HEK293 (cell line): ENCODE measurements at regions not wholly inside any gene's neighbourhood (a gene's known extent, or its start where the extent isn't known, plus 50 kb on each side); places are given as distances from the start of the nearest gene placed in this dataset.

Experiments
- CTCF ChIA-PET: fragments of 350-600 bp; formaldehyde crosslinking; extraction: SDS; loops from one replicate; lab custom pipeline; 2021; ENCODE audit warnings: antibody characterized with exemption; lab: Yijun Ruan, JAX
- POLR2A ChIA-PET: fragments of 300-600 bp; formaldehyde crosslinking; extraction: SDS; loops from one replicate; lab custom pipeline; 2020; ENCODE audit warnings: antibody characterized with exemption, inconsistent platforms; lab: Yijun Ruan, JAX
- H3K27ac ChIP-seq: fragments of 200-500 bp; sonication (Bioruptor generic); 2 replicates; pipeline ENCODE4 v1.5.1; 2014; ENCODE audit warnings: low read depth, low read length, control low read depth, inconsistent platforms; ENCODE audit errors: extremely low read depth
- H3K36me3 ChIP-seq, 2 experiments: fragments of 200-500 bp in 1 of 2; sonication (Bioruptor generic) in 1 of 2; 1 replicate in 1 of 2; 2 replicates in 1 of 2; pipeline ENCODE4 v1.5.1; 2014 to 2017; ENCODE audit warnings: inconsistent platforms in 2 of 2, low read length in 2 of 2; ENCODE audit not compliant: control insufficient read depth in 2 of 2, insufficient read depth in 1 of 2
- H3K4me1 ChIP-seq: fragments of 200-500 bp; sonication (Bioruptor generic); 2 replicates; pipeline ENCODE4 v1.5.1; 2014; ENCODE audit warnings: mild to moderate bottlenecking, low read length, inconsistent platforms; ENCODE audit not compliant: control insufficient read depth, insufficient read depth
- H3K4me3 ChIP-seq: 2 replicates; pipeline ENCODE4 v1.5.1; 2011; ENCODE audit warnings: low read depth, mild to moderate bottlenecking, control low read depth, low read length, moderate library complexity
- H3K9me3 ChIP-seq: fragments of 200-500 bp; sonication (Bioruptor generic); 2 replicates; pipeline ENCODE4 v1.5.1; 2014; ENCODE audit warnings: low read depth, low read length, inconsistent platforms; ENCODE audit not compliant: control insufficient read depth, insufficient read depth
- EGR2 ChIP-seq: fragments of 450-650 bp; formaldehyde crosslinking; IDR thresholded peaks from 2 replicates; pipeline ENCODE4 v1.5.1; 2016; ENCODE audit warnings: low read depth, missing biosample characterization, missing genetic modification characterization
- GFI1B ChIP-seq: fragments of 450-650 bp; formaldehyde crosslinking; IDR thresholded peaks from 2 replicates; pipeline ENCODE4 v1.5.1; 2016; ENCODE audit warnings: missing biosample characterization, missing genetic modification characterization
- IKZF3 ChIP-seq: fragments of 450-650 bp; IDR thresholded peaks from 2 replicates; pipeline ENCODE4 v1.5.0; 2018; ENCODE audit warnings: missing biosample characterization, mild to moderate bottlenecking, missing genetic modification characterization, moderate library complexity
- MZF1 ChIP-seq: fragments of 450-650 bp; formaldehyde crosslinking; IDR thresholded peaks from 2 replicates; pipeline ENCODE4 v1.5.1; 2017; ENCODE audit warnings: missing biosample characterization, missing genetic modification characterization, borderline replicate concordance
- OSR2 ChIP-seq: fragments of 450-650 bp; formaldehyde crosslinking; IDR thresholded peaks from 2 replicates; pipeline ENCODE4 v1.5.1; 2016; ENCODE audit warnings: missing biosample characterization, missing genetic modification characterization
- ZBTB21 ChIP-seq: fragments of 450-650 bp; formaldehyde crosslinking; IDR thresholded peaks from 2 replicates; pipeline ENCODE4 v1.5.1; 2017; ENCODE audit warnings: missing biosample characterization, missing genetic modification characterization
- ZFHX2 ChIP-seq: fragments of 450-650 bp; formaldehyde crosslinking; conservative IDR thresholded peaks from 2 replicates; pipeline ENCODE4 v1.5.1; 2016; ENCODE audit warnings: missing biosample characterization, missing genetic modification characterization
- ZFP37 ChIP-seq: fragments of 450-650 bp; formaldehyde crosslinking; IDR thresholded peaks from 2 replicates; pipeline ENCODE4 v1.5.1; 2016; ENCODE audit warnings: missing biosample characterization, missing genetic modification characterization
- ZFP69B ChIP-seq: fragments of 450-650 bp; formaldehyde crosslinking; IDR thresholded peaks from 2 replicates; pipeline ENCODE4 v1.5.1; 2016; ENCODE audit warnings: missing biosample characterization, missing genetic modification characterization
- ZNF169 ChIP-seq: fragments of 450-650 bp; formaldehyde crosslinking; IDR thresholded peaks from 2 replicates; pipeline ENCODE4 v1.5.1; 2016; ENCODE audit warnings: missing biosample characterization, missing genetic modification characterization
- ZNF174 ChIP-seq: fragments of 450-650 bp; formaldehyde crosslinking; IDR thresholded peaks from 2 replicates; pipeline ENCODE4 v1.5.0; 2017; ENCODE audit warnings: missing biosample characterization, mild to moderate bottlenecking, missing genetic modification characterization
- ZNF175 ChIP-seq: fragments of 450-650 bp; formaldehyde crosslinking; IDR thresholded peaks from 2 replicates; pipeline ENCODE4 v1.5.1; 2016; ENCODE audit warnings: missing biosample characterization, missing genetic modification characterization
- ZNF2 ChIP-seq: fragments of 450-650 bp; formaldehyde crosslinking; IDR thresholded peaks from 2 replicates; pipeline ENCODE4 v1.5.1; 2016; ENCODE audit warnings: missing biosample characterization, missing genetic modification characterization
- ZNF843 ChIP-seq: fragments of 450-650 bp; formaldehyde crosslinking; IDR thresholded peaks from 2 replicates; pipeline ENCODE4 v1.5.1; 2016; ENCODE audit warnings: missing biosample characterization, missing genetic modification characterization
- ZSCAN16 ChIP-seq: fragments of 450-650 bp; formaldehyde crosslinking; IDR thresholded peaks from 2 replicates; pipeline ENCODE4 v1.5.1; 2016; ENCODE audit warnings: missing biosample characterization, missing genetic modification characterization
- ZSCAN23 ChIP-seq: fragments of 450-650 bp; formaldehyde crosslinking; IDR thresholded peaks from 2 replicates; pipeline ENCODE4 v1.5.1; 2016; ENCODE audit warnings: missing biosample characterization, missing genetic modification characterization
- TF ChIP-seq, protein P1 (sequence below): fragments of 450-650 bp; formaldehyde crosslinking; IDR thresholded peaks from 2 replicates; pipeline ENCODE4 v1.5.1; 2016; ENCODE audit warnings: missing biosample characterization, missing genetic modification characterization, borderline replicate concordance
- TF ChIP-seq, protein P2 (sequence below): fragments of 450-650 bp; formaldehyde crosslinking; IDR thresholded peaks from 2 replicates; pipeline ENCODE4 v1.5.1; 2016; ENCODE audit warnings: missing biosample characterization, missing genetic modification characterization
- TF ChIP-seq, protein P3 (sequence below): fragments of 450-650 bp; formaldehyde crosslinking; IDR thresholded peaks from 2 replicates; pipeline ENCODE4 v1.5.1; 2016; ENCODE audit warnings: missing biosample characterization, missing genetic modification characterization, low read depth
- TF ChIP-seq, protein P4 (sequence below): fragments of 450-650 bp; formaldehyde crosslinking; IDR thresholded peaks from 2 replicates; pipeline ENCODE4 v1.5.1; 2017; ENCODE audit warnings: missing biosample characterization, missing genetic modification characterization

DNA sequence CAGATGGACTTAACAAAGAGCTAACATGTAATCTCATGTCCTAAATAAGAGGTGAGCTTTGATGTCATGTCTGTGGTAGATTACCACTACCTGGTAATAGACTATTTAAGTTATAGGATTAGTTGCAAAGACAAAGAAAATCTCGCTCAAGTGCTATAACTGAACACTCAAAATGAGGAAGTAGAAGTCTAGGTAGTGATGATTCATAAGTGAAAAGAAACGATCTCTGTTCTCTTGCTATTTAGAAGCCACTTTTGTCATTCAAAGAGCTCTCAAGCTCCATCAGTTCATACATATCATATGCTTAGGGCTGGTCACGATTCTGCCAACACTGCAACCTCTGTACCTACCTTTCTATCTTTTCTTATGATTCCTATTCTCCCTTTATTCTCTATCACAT lies 110.9 kb downstream of the EDEM1 start:
- Histone ChIP-seq H3K9me3 (no peaks in the 10 kb centered on the region), H3K4me3 (no peak overlapping the region), H3K4me1 (no peaks in the 10 kb centered on the region), H3K36me3 (no peaks in the 10 kb centered on the region), H3K27ac (no peak overlapping the region)
- CTCF ChIA-PET = no interaction called here
- POLR2A ChIA-PET = no interaction called here
- TF ChIP-seq ZNF2 (tag by site-specific recombination) (no peak), ZSCAN23 (tag by site-specific recombination) (no peak), ZNF169 (tag by site-specific recombination) (no peak), EGR2 (tag by site-specific recombination) (no peak), MZF1 (tag by site-specific recombination) (no peak), OSR2 (no peak), ZFP69B (tag by site-specific recombination) (no peak), ZBTB21 (no peak), ZNF175 (tag by site-specific recombination) (no peak), ZFP37 (tag by site-specific recombination) (no peak), ZNF843 (tag by site-specific recombination) (no peak), ZSCAN16 (tag by site-specific recombination) (no peak), IKZF3 (tag by site-specific recombination) (no peak), ZFHX2 (tag by site-specific recombination) (no peak), GFI1B (tag by site-specific recombination) (no peak), ZNF174 (tag by site-specific recombination) (no peak)
- TF ChIP-seq, protein P1, sequence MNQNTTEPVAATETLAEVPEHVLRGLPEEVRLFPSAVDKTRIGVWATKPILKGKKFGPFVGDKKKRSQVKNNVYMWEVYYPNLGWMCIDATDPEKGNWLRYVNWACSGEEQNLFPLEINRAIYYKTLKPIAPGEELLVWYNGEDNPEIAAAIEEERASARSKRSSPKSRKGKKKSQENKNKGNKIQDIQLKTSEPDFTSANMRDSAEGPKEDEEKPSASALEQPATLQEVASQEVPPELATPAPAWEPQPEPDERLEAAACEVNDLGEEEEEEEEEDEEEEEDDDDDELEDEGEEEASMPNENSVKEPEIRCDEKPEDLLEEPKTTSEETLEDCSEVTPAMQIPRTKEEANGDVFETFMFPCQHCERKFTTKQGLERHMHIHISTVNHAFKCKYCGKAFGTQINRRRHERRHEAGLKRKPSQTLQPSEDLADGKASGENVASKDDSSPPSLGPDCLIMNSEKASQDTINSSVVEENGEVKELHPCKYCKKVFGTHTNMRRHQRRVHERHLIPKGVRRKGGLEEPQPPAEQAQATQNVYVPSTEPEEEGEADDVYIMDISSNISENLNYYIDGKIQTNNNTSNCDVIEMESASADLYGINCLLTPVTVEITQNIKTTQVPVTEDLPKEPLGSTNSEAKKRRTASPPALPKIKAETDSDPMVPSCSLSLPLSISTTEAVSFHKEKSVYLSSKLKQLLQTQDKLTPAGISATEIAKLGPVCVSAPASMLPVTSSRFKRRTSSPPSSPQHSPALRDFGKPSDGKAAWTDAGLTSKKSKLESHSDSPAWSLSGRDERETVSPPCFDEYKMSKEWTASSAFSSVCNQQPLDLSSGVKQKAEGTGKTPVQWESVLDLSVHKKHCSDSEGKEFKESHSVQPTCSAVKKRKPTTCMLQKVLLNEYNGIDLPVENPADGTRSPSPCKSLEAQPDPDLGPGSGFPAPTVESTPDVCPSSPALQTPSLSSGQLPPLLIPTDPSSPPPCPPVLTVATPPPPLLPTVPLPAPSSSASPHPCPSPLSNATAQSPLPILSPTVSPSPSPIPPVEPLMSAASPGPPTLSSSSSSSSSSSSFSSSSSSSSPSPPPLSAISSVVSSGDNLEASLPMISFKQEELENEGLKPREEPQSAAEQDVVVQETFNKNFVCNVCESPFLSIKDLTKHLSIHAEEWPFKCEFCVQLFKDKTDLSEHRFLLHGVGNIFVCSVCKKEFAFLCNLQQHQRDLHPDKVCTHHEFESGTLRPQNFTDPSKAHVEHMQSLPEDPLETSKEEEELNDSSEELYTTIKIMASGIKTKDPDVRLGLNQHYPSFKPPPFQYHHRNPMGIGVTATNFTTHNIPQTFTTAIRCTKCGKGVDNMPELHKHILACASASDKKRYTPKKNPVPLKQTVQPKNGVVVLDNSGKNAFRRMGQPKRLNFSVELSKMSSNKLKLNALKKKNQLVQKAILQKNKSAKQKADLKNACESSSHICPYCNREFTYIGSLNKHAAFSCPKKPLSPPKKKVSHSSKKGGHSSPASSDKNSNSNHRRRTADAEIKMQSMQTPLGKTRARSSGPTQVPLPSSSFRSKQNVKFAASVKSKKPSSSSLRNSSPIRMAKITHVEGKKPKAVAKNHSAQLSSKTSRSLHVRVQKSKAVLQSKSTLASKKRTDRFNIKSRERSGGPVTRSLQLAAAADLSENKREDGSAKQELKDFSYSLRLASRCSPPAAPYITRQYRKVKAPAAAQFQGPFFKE (tag by site-specific recombination) = no peak
- TF ChIP-seq, protein P2, sequence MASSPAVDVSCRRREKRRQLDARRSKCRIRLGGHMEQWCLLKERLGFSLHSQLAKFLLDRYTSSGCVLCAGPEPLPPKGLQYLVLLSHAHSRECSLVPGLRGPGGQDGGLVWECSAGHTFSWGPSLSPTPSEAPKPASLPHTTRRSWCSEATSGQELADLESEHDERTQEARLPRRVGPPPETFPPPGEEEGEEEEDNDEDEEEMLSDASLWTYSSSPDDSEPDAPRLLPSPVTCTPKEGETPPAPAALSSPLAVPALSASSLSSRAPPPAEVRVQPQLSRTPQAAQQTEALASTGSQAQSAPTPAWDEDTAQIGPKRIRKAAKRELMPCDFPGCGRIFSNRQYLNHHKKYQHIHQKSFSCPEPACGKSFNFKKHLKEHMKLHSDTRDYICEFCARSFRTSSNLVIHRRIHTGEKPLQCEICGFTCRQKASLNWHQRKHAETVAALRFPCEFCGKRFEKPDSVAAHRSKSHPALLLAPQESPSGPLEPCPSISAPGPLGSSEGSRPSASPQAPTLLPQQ = no peak
- TF ChIP-seq, protein P3, sequence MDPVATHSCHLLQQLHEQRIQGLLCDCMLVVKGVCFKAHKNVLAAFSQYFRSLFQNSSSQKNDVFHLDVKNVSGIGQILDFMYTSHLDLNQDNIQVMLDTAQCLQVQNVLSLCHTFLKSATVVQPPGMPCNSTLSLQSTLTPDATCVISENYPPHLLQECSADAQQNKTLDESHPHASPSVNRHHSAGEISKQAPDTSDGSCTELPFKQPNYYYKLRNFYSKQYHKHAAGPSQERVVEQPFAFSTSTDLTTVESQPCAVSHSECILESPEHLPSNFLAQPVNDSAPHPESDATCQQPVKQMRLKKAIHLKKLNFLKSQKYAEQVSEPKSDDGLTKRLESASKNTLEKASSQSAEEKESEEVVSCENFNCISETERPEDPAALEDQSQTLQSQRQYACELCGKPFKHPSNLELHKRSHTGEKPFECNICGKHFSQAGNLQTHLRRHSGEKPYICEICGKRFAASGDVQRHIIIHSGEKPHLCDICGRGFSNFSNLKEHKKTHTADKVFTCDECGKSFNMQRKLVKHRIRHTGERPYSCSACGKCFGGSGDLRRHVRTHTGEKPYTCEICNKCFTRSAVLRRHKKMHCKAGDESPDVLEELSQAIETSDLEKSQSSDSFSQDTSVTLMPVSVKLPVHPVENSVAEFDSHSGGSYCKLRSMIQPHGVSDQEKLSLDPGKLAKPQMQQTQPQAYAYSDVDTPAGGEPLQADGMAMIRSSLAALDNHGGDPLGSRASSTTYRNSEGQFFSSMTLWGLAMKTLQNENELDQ (tag by site-specific recombination) = no peak
- TF ChIP-seq, protein P4, sequence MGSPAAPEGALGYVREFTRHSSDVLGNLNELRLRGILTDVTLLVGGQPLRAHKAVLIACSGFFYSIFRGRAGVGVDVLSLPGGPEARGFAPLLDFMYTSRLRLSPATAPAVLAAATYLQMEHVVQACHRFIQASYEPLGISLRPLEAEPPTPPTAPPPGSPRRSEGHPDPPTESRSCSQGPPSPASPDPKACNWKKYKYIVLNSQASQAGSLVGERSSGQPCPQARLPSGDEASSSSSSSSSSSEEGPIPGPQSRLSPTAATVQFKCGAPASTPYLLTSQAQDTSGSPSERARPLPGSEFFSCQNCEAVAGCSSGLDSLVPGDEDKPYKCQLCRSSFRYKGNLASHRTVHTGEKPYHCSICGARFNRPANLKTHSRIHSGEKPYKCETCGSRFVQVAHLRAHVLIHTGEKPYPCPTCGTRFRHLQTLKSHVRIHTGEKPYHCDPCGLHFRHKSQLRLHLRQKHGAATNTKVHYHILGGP (tag by site-specific recombination) = no peak
